ENCODE measurements at regions not wholly inside any gene's neighbourhood (a gene's known extent, or its start where the extent isn't known, plus 50 kb on each side); places are given as distances from the start of the nearest gene placed in this dataset.

DNA sequence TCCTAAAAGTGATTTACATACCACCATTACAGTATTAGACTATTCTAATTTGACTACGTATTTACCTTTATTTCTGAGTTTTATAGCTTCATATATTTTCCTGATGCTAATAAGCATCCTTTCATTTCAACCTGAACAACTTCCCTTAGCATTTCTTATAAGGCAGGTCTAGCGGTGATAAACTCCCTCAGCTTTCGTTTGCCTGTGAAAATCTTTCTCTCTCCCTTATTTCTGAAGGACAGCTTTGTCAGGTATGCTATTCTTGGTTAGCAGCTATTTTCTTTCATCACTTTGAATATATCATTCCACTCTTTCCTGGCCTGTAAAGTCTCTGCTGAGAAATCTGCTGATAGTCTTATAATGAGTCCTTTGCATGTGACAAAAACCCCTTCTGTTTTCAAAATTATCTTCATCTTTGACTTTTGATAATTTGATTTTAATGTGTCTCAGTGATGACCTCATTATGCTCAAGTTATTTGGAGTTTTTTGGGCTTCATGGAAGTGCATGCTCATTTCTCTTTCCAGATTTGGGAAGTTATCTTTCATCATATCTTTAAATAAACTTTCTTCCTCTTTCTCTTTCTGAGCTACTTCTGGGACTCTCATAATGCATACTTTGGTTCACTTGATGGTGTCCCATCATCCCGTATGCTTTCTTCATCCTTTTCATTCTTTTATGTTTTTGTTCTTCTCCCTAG lies 285.4 kb upstream of the PMFBP1 start (continued):
- TF ChIP-seq RFX5 (IDR thresholded peaks at IDR 0.05; ENCODE audit: borderline replicate concordance, low read depth, low read length) (no peak), TBP (IDR thresholded peaks at IDR 0.05; ENCODE audit: low read depth, low read length) (no peak), EZH2 (IDR thresholded peaks at IDR 0.05; ENCODE audit: low read depth, low read length, severe bottlenecking) (no peak), JUND (IDR thresholded peaks at IDR 0.05; ENCODE audit: low read length) (no peak)
- TF ChIP-seq, protein P1, sequence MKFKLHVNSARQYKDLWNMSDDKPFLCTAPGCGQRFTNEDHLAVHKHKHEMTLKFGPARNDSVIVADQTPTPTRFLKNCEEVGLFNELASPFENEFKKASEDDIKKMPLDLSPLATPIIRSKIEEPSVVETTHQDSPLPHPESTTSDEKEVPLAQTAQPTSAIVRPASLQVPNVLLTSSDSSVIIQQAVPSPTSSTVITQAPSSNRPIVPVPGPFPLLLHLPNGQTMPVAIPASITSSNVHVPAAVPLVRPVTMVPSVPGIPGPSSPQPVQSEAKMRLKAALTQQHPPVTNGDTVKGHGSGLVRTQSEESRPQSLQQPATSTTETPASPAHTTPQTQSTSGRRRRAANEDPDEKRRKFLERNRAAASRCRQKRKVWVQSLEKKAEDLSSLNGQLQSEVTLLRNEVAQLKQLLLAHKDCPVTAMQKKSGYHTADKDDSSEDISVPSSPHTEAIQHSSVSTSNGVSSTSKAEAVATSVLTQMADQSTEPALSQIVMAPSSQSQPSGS (IDR thresholded peaks at IDR 0.05; ENCODE audit: low read length) = no peak
- TF ChIP-seq, protein P2, sequence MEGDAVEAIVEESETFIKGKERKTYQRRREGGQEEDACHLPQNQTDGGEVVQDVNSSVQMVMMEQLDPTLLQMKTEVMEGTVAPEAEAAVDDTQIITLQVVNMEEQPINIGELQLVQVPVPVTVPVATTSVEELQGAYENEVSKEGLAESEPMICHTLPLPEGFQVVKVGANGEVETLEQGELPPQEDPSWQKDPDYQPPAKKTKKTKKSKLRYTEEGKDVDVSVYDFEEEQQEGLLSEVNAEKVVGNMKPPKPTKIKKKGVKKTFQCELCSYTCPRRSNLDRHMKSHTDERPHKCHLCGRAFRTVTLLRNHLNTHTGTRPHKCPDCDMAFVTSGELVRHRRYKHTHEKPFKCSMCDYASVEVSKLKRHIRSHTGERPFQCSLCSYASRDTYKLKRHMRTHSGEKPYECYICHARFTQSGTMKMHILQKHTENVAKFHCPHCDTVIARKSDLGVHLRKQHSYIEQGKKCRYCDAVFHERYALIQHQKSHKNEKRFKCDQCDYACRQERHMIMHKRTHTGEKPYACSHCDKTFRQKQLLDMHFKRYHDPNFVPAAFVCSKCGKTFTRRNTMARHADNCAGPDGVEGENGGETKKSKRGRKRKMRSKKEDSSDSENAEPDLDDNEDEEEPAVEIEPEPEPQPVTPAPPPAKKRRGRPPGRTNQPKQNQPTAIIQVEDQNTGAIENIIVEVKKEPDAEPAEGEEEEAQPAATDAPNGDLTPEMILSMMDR (IDR thresholded peaks at IDR 0.05; ENCODE audit: control extremely low read depth in 1 of 3, insufficient read depth in 1 of 3, low read depth in 1 of 3, low read length in 3 of 3) = no peak
